ENCODE measurements at regions not wholly inside any gene's neighbourhood (a gene's known extent, or its start where the extent isn't known, plus 50 kb on each side); places are given as distances from the start of the nearest gene placed in this dataset.

DNA sequence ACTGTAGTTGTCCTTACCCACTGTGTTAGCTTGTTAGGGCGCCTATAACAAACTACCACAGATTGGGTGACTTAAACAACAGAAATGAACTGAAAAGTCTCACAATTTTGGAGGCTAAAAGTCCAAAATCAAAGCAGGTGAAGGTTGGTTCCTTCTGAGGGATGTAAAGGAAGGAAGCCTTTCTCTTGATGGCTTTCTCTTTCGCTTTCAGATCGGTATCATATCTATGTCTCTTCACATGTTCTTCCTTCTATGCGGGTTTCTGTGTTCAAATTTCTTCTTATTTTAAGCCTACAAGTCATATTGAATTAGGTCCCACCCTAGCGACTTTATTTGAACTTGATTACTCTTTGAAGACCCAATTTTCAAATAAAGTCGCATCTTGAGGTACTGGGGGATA is 118.6 kb downstream of the CPXCR1 start:
- TF ChIP-seq CTCF (IDR thresholded peaks at IDR 0.05) = no peak
- Histone ChIP-seq H3K4me1 (ENCODE audit: low read depth) (no peaks in the 10 kb centered on the region), H3K9me3 (no peaks in the 10 kb centered on the region), H3K4me3 (no peak overlapping the region), H3K36me3 (ENCODE audit: low read depth) (no peaks in the 10 kb centered on the region)
- intact Hi-C loops (cut with DNase I, micrococcal nuclease) = no loop called here
- no peak for ATAC-seq
- DNase-seq = no peak

GRCh38 chrX:88881536-88881935 is 134.5 kb downstream of the CPXCR1 start:
- H3K4me1 ChIP-seq (ENCODE audit: low read depth) = no peaks in the 10 kb centered on the region
- no peaks in the 10 kb centered on the region for H3K36me3 ChIP-seq (ENCODE audit: low read depth)
- H3K9me3 ChIP-seq = no peaks in the 10 kb centered on the region
- DNase-seq = no peak
- no peak for TF ChIP-seq CTCF (IDR thresholded peaks at IDR 0.05)
- ATAC-seq = no peak
- intact Hi-C loops (cut with DNase I, micrococcal nuclease) = no loop called here
- H3K4me3 ChIP-seq = no peak overlapping the region

GRCh38 chrX:88883200-88883599 is 136.2 kb downstream of the CPXCR1 start:
- H3K4me1 ChIP-seq (ENCODE audit: low read depth) = no peaks in the 10 kb centered on the region
- H3K9me3 ChIP-seq = no peaks in the 10 kb centered on the region
- H3K36me3 ChIP-seq (ENCODE audit: low read depth) = no peaks in the 10 kb centered on the region
- no peak for ATAC-seq
- intact Hi-C loops (cut with DNase I, micrococcal nuclease) = no loop called here
- TF ChIP-seq CTCF (IDR thresholded peaks at IDR 0.05) = no peak
- no peak for DNase-seq
- H3K4me3 ChIP-seq = no peak overlapping the region

- no peak for DNase-seq
- H3K4me3 ChIP-seq = no peak overlapping the region
- H3K4me1 ChIP-seq (ENCODE audit: low read depth) = no peaks in the 10 kb centered on the region
- H3K9me3 ChIP-seq = no peaks in the 10 kb centered on the region
- TF ChIP-seq CTCF (IDR thresholded peaks at IDR 0.05) = no peak
- ATAC-seq = no peak
- H3K36me3 ChIP-seq (ENCODE audit: low read depth) = no peaks in the 10 kb centered on the region
- intact Hi-C loops (cut with DNase I, micrococcal nuclease) = no loop called here
Measured at GRCh38 chrX:88886908-88887307, 139.9 kb downstream of the CPXCR1 start.

- DNase-seq (no peak), ATAC-seq (no peak)
- H3K9me3 ChIP-seq = no peaks in the 10 kb centered on the region
- H3K4me1 ChIP-seq (ENCODE audit: low read depth) = no peaks in the 10 kb centered on the region
- intact Hi-C loops (cut with DNase I, micrococcal nuclease) = no loop called here
- no peak overlapping the region for H3K4me3 ChIP-seq
- no peaks in the 10 kb centered on the region for H3K36me3 ChIP-seq (ENCODE audit: low read depth)
- no peak for TF ChIP-seq CTCF (IDR thresholded peaks at IDR 0.05)
Measured at GRCh38 chrX:88903989-88904718, 157.1 kb downstream of the CPXCR1 start.

- Histone ChIP-seq H3K4me1 (ENCODE audit: low read depth) (no peaks in the 10 kb centered on the region), H3K4me3 (no peak overlapping the region), H3K9me3 (no peaks in the 10 kb centered on the region), H3K36me3 (ENCODE audit: low read depth) (no peaks in the 10 kb centered on the region)
- TF ChIP-seq CTCF (IDR thresholded peaks at IDR 0.05) = no peak
- ATAC-seq = no peak
- intact Hi-C loops (cut with DNase I, micrococcal nuclease) = no loop called here
- DNase-seq = no peak
Measured at GRCh38 chrX:88908056-88908455, 161.0 kb downstream of the CPXCR1 start.

Measured in mucosa of descending colon (tissue), 3 donors.